Mononuclear cell (primary cell): ENCODE measurements at regions not wholly inside any gene's neighbourhood (a gene's known extent, or its start where the extent isn't known, plus 50 kb on each side); places are given as distances from the start of the nearest gene placed in this dataset.

Source experiments
- H3K27me3 ChIP-seq: 2 replicates; pipeline ENCODE4 v1.6.0; 2011; ENCODE audit warnings: low read length, control low read depth; ENCODE audit not compliant: insufficient read depth
- H3K4me1 ChIP-seq: 2 replicates; pipeline ENCODE4 v1.5.1; 2011; ENCODE audit warnings: mild to moderate bottlenecking, low read length, control low read depth; ENCODE audit not compliant: insufficient read depth
- H3K4me3 ChIP-seq: 2 replicates; pipeline ENCODE4 v1.5.1; 2011; ENCODE audit warnings: mild to moderate bottlenecking, low read length, moderate library complexity
- H3K9me3 ChIP-seq: 2 replicates; pipeline ENCODE4 v1.5.1; 2011; ENCODE audit warnings: low read depth, mild to moderate bottlenecking, control low read depth, low read length

GRCh38 chr3:177812492-177812891, 615.2 kb upstream of the TBL1XR1 start:
- H3K4me3 ChIP-seq, result no peak overlapping the region
- no peaks in the 10 kb centered on the region for H3K4me1 ChIP-seq
- no peaks in the 10 kb centered on the region for H3K27me3 ChIP-seq
- no peaks in the 10 kb centered on the region for H3K9me3 ChIP-seq

GRCh38 chr3:177813322-177813721, 616.0 kb upstream of the TBL1XR1 start:
- Histone ChIP-seq H3K9me3 (no peaks in the 10 kb centered on the region), H3K27me3 (no peaks in the 10 kb centered on the region), H3K4me3 (no peak overlapping the region), H3K4me1 (no peaks in the 10 kb centered on the region)

GRCh38 chr3:177816667-177817208, 619.5 kb upstream of the TBL1XR1 start:
- no peaks in the 10 kb centered on the region for H3K9me3 ChIP-seq

GRCh38 chr3:177817751-177818150, 620.5 kb upstream of the TBL1XR1 start:
- H3K27me3 ChIP-seq, result no peaks in the 10 kb centered on the region
- H3K9me3 ChIP-seq, result no peaks in the 10 kb centered on the region
- peaks cover 5% of the 10 kb centered on the region for H3K4me1 ChIP-seq
- no peak overlapping the region for H3K4me3 ChIP-seq

More at GRCh38 chr3:177816667-177817208, 619.5 kb upstream of the TBL1XR1 start:
- Histone ChIP-seq H3K4me3 (no peak overlapping the region), H3K4me1 (peaks cover 5% of the 10 kb centered on the region), H3K27me3 (no peaks in the 10 kb centered on the region)

GRCh38 chr3:177818712-177819240, 621.5 kb upstream of the TBL1XR1 start:
- H3K9me3 ChIP-seq, result no peaks in the 10 kb centered on the region
- H3K27me3 ChIP-seq, result no peaks in the 10 kb centered on the region
- H3K4me1 ChIP-seq, result peaks cover 5% of the 10 kb centered on the region
- no peak overlapping the region for H3K4me3 ChIP-seq

- H3K9me3 ChIP-seq, result no peaks in the 10 kb centered on the region
- no peaks in the 10 kb centered on the region for H3K27me3 ChIP-seq
- peaks cover 5% of the 10 kb centered on the region for H3K4me1 ChIP-seq
- H3K4me3 ChIP-seq, result no peak overlapping the region
Observed at GRCh38 chr3:177820683-177821316, 623.5 kb upstream of the TBL1XR1 start.

- Histone ChIP-seq H3K27me3 (no peaks in the 10 kb centered on the region), H3K4me3 (no peak overlapping the region), H3K9me3 (no peaks in the 10 kb centered on the region), H3K4me1 (peaks cover 5% of the 10 kb centered on the region)
Observed at GRCh38 chr3:177822681-177823096, 625.4 kb upstream of the TBL1XR1 start.

- Histone ChIP-seq H3K4me3 (no peak overlapping the region), H3K9me3 (no peaks in the 10 kb centered on the region), H3K4me1 (peaks cover 5% of the 10 kb centered on the region), H3K27me3 (no peaks in the 10 kb centered on the region)
Observed at GRCh38 chr3:177823701-177824189, 626.5 kb upstream of the TBL1XR1 start.

- Histone ChIP-seq H3K9me3 (no peaks in the 10 kb centered on the region), H3K27me3 (no peaks in the 10 kb centered on the region), H3K4me1 (peaks cover 5% of the 10 kb centered on the region), H3K4me3 (no peak overlapping the region)
Observed at GRCh38 chr3:177824190-177824786, 627.0 kb upstream of the TBL1XR1 start.

GRCh38 chr3:177824841-177825240, 627.6 kb upstream of the TBL1XR1 start:
- no peaks in the 10 kb centered on the region for H3K9me3 ChIP-seq
- H3K27me3 ChIP-seq, result no peaks in the 10 kb centered on the region
- H3K4me3 ChIP-seq, result no peak overlapping the region
- peaks cover 5% of the 10 kb centered on the region for H3K4me1 ChIP-seq

GRCh38 chr3:177826253-177826652, 629.0 kb upstream of the TBL1XR1 start:
- H3K4me1 ChIP-seq, result no peaks in the 10 kb centered on the region
- H3K27me3 ChIP-seq, result no peaks in the 10 kb centered on the region
- H3K9me3 ChIP-seq, result no peaks in the 10 kb centered on the region
- H3K4me3 ChIP-seq, result no peak overlapping the region

GRCh38 chr3:177827511-177828207, 630.4 kb upstream of the TBL1XR1 start:
- Histone ChIP-seq H3K4me1 (no peaks in the 10 kb centered on the region), H3K4me3 (no peak overlapping the region), H3K27me3 (no peaks in the 10 kb centered on the region), H3K9me3 (no peaks in the 10 kb centered on the region)

GRCh38 chr3:177828208-177828565, 630.9 kb upstream of the TBL1XR1 start:
- Histone ChIP-seq H3K4me1 (no peaks in the 10 kb centered on the region), H3K4me3 (no peak overlapping the region), H3K9me3 (no peaks in the 10 kb centered on the region), H3K27me3 (no peaks in the 10 kb centered on the region)

GRCh38 chr3:177830411-177830849, 633.1 kb upstream of the TBL1XR1 start:
- Histone ChIP-seq H3K4me1 (peaks cover 4% of the 10 kb centered on the region), H3K4me3 (no peak overlapping the region), H3K27me3 (no peaks in the 10 kb centered on the region), H3K9me3 (no peaks in the 10 kb centered on the region)

- Histone ChIP-seq H3K9me3 (no peaks in the 10 kb centered on the region), H3K4me3 (no peak overlapping the region), H3K27me3 (no peaks in the 10 kb centered on the region), H3K4me1 (peaks cover 4% of the 10 kb centered on the region)
Observed at GRCh38 chr3:177831361-177831760, 634.1 kb upstream of the TBL1XR1 start.
